HK-2 (cell line): ENCODE measurements at regions not wholly inside any gene's neighbourhood (a gene's known extent, or its start where the extent isn't known, plus 50 kb on each side); places are given as distances from the start of the nearest gene placed in this dataset.
A peak's percentile ranks its signal among the peaks of the same experiment; 100 is the strongest.

Experiments
- DNase-seq: peaks from one replicate; pipeline ENCODE4 v3.0.0-alpha.2; 2018; ENCODE audit not compliant: unreplicated experiment

- DNase-seq, result peak; percentile 4
Measured at GRCh38 chr18:47595831-47596501, 334.5 kb downstream of the SMAD2 start.

- no peak for DNase-seq
Measured at GRCh38 chr18:47594621-47595086, 335.8 kb downstream of the SMAD2 start.

DNA sequence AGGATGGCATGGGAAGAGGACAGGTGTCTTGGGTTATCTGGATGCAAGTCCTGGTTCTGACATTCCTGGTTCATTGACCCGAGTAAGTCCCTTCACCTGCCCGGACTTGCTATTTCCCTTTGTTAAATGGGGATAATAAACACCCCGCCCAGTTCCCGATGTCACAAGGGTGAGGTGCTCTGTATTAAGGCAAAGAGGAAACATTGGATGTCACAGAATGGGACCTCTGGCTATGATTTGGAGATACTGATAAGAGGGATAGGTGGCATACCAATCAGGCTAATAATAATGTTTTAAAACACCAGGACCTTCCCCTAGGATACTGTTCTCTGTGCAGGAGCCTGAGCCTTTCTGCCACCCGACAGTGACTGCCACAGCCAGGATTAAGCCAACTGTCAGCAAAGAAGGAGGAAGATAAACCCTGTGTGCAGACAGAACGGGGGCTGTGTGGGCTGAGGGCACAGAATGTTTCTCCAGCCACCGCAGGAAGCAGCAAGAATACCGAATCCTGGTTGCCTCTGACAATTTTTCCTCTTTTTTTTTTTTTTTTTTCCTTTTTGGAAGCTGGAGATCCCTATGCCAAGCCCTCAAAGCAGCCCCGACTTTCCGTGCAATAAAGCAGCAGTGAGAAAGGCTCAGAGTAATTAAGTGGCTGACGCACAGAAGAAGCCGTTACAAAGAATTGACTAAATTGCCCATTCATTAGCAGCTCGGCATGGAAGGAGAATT is 336.6 kb downstream of the SMAD2 start:
- no peak for DNase-seq

- no peak for DNase-seq
Measured at GRCh38 chr18:47591429-47591828, 339.0 kb downstream of the SMAD2 start.

DNA sequence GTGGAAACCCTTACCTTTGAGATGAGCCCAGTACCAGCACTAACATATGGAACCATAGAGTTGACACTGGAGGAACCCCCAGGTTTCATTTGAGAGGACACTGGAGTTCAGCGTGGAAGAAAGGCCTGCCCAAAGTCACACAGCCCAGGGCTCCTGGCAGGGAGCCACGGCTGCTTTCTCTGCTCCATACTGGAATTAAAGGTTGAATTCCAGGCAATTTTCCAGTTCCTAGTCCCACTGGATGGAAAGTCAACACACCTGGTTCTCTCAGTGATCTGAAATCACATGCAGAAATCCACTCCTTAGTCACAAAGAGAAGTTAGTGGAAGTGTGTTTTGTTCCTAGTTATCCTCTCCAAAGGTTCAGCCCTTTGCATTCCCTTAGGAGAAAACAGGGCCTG is 336.1 kb upstream of the SKOR2 start:
- DNase-seq, result no peak

DNA sequence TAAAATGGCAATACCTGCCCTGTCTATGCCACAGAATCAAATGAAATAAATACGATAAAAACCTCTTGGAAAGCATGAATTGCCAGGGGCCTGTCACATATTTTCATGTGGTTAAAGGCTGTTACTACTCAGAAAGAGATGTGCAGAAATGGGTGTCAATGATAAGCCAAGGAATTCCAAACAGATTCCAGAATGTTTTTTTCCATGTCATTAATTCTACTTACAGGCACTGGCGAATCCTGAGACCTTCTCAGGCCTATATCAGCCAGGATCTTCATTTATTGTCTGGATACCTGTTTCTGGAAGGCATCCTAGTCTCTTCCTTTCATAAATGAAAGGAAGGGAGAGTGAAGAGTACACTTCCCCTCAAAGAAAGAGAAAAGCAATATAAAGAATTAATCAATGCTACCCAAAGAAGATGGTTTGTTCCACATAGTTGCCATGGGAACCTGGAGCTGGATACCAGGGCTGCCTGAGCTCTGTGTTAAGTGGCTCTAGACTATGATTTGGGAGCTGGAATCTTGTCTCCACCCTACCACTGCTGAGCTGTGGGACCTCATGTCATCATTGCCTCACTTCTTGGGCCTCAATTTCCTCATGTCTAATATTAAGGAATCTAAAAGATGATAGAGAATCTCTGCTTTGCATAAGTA is 335.1 kb upstream of the SKOR2 start:
- no peak for DNase-seq

- DNase-seq, result no peak
Measured at GRCh38 chr18:47585914-47586313, 334.5 kb upstream of the SKOR2 start.

DNA sequence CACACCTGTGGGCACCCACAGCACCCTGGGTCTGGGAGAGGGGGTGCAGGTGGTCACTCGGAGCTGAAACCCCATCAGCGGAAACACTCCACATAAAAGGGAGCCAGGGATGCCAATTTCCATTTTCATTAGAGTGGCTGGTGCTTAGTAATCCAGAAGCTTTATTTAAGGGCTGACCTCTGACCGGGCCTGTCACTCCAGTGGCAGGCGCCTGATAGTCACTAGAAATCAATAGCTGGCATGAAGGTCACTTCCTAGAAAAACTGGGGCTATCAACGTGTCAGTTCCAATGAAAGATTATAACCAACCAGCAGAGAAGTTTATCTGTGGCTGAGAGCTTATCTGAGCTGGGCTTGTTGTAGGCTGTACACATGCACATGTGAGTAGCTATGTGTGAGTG is 333.7 kb upstream of the SKOR2 start:
- no peak for DNase-seq

- no peak for DNase-seq
Measured at GRCh38 chr18:47582093-47582492, 330.6 kb upstream of the SKOR2 start.

DNA sequence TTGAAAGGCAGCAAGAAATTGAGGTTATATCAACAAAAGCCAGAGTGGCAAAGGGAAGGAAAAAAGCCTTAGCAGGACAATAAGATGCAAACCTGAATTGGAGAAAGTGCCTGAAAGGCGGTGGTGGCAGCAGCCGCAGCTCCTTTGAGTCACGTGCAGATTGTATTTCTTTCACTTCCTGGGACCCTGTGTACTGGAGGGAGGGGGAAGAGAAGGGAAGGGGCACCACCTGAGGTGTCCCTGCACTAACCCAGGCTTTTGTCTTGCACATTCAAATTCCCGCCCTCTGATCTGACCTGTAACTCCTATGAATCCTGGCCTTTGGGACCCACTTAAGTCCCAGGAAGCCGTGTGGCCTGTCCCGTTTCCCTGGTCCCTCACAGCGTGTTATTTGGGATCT is 326.1 kb upstream of the SKOR2 start:
- DNase-seq, result no peak

GRCh38 chr18:47574966-47575365 is 323.5 kb upstream of the SKOR2 start:
- DNase-seq, result no peak

GRCh38 chr18:47571957-47572356 is 320.5 kb upstream of the SKOR2 start:
- no peak for DNase-seq

DNA sequence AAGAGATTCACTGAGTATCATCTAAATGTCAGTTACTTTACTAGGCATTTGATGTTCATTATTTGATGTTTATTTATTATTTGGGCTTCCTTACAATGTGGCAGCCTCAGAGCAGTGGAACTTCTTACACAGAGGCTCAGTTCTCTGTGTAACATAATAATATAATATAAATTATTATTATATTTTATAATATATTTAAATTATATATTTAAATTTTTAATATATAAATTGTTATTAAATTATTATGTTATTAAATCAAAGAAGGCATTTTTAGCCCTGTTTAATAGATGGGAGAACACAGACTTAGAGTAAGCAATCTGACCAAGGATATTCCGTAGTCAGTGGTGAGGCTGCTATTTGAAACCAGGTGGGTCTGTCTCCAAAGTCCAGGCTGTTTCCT is 315.3 kb upstream of the SKOR2 start:
- no peak for DNase-seq

GRCh38 chr18:47560723-47561715 is 309.6 kb upstream of the SKOR2 start:
- no peak for DNase-seq

- DNase-seq, result peak; percentile 1
Measured at GRCh38 chr18:47558110-47558750, 306.8 kb upstream of the SKOR2 start.

DNA sequence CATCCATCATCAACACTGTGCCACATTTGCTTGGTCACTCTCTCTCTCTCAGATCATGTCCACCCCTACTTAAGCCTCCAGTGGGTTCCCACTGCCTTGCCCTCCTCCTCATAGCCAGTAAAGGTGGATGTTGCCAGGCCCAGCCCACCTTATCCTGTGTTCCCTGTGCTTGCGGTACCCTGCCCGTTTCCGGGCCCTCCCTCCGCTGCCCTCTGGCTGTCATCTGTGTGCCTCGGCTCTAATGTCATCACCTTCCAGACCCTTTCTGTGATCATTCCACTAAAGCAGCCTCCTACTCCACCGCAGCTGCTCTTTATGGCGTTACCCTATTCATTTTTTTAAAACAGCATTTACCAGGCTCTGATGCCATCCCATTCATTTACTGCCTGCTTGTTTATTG is 305.7 kb upstream of the SKOR2 start:
- no peak for DNase-seq

- DNase-seq, result no peak
Measured at GRCh38 chr18:47552783-47553182, 301.3 kb upstream of the SKOR2 start.

DNA sequence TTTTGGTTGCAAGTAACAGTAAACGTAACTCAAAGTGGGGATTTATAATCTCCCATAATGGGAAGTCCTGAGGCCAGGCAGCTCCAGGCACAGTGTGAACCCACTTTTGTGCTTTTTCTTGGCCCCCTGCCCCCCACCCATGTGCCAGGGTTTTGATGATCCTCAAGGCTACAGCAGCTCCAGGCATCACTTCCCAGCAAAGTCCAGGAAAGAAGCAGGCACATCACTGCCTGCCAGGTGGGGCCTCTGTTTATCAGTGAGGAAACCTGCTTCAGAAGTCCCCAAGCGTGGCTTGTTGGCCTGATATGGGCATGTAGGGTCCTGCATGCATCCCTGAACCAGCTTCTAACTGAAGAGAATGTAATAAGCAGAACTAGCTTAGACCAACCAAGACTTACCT is 299.2 kb upstream of the SKOR2 start:
- DNase-seq, result no peak

- no peak for DNase-seq
Measured at GRCh38 chr18:47549021-47549540, 297.6 kb upstream of the SKOR2 start.

DNA sequence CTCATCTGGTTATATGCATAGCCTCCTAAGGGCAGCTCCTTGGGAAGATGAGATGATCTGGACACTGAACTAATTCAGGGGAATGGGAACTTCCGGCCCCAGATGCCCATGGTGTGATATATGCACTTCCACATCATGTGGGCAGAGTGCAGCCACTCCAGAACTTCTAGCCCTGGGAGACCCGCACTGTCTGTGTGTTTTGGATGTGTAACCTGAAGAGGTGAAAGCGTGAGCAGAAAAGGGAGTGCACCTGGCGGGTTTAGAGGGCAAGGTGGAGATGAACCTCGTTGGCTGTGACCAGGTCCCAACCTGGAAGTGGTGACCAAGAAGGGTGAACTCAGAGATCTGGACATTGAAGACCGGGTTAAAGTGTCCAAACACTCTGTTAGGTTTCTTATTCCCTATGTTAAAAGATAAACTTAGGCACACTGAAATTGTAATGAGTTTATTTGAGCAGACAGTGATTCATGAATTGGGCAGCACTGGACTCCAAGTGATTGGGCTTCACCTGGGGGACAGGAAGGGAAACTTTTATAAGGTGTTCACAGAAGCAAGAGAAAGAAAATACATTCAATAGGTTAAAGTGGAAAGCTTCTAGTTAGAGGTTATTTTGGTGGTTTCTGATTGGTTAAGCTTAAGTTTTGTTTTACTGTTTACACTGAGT is 296.2 kb upstream of the SKOR2 start:
- DNase-seq, result no peak
